Activated CD8-positive, alpha-beta T cell treated with anti-CD3 and anti-CD28 coated beads for 36 hours (primary cell): ENCODE measurements at regions not wholly inside any gene's neighbourhood (a gene's known extent, or its start where the extent isn't known, plus 50 kb on each side); places are given as distances from the start of the nearest gene placed in this dataset.

Source experiments
- ATAC-seq: fragments of 200-7000 bp; cut with Tn5 transposase; one replicate; pipeline ENCODE4 v1.10.0; 2021; ENCODE audit warnings: mild to moderate bottlenecking, moderate library complexity
- CTCF ChIA-PET: fragments of 350-600 bp; sonication (Branson Sonifier 250); formaldehyde crosslinking; loops from one replicate; lab custom pipeline; 2021; ENCODE audit warnings: antibody characterized with exemption; lab: Charles Lee
- POLR2A ChIA-PET: fragments of 350-600 bp; sonication (Branson Sonifier 250); formaldehyde crosslinking; loops from one replicate; lab custom pipeline; 2021; ENCODE audit warnings: antibody characterized with exemption; lab: Charles Lee
- DNase-seq: peaks from one replicate; pipeline ENCODE4 v3.0.0-alpha.2; 2020
- H3K27ac Mint-ChIP-seq: one replicate; pipeline ENCODE4 v1.8.0; 2021; ENCODE audit warnings: mild to moderate bottlenecking, mixed read lengths
- H3K27me3 Mint-ChIP-seq: one replicate; pipeline ENCODE4 v1.8.0; 2021; ENCODE audit warnings: mixed read lengths
- H3K36me3 Mint-ChIP-seq: one replicate; pipeline ENCODE4 v1.8.0; 2021; ENCODE audit warnings: low read depth, mixed read lengths
- H3K4me1 Mint-ChIP-seq: one replicate; pipeline ENCODE4 v1.8.0; 2021; ENCODE audit warnings: low read depth, mixed read lengths
- H3K4me3 Mint-ChIP-seq: one replicate; pipeline ENCODE4 v1.8.0; 2021; ENCODE audit warnings: mild to moderate bottlenecking, moderate library complexity, mixed read lengths
- H3K9me3 Mint-ChIP-seq: one replicate; pipeline ENCODE4 v1.8.0; 2021; ENCODE audit warnings: mixed read lengths
- CTCF ChIP-seq: fragments of 200-600 bp; IDR thresholded peaks from one replicate; pipeline ENCODE4 v1.8.0; 2022; ENCODE audit warnings: antibody characterized with exemption, mild to moderate bottlenecking
- intact Hi-C: fragments of 100-400 bp; cut with micrococcal nuclease; formaldehyde crosslinking; loops from one replicate; pipeline ENCODE4 v1.10.0; 2022

GRCh38 chr9:75447281-75447680, 359.0 kb downstream of the OSTF1 start:
- Mint-ChIP-seq H3K27me3 (no peaks in the 10 kb centered on the region), H3K36me3 (no peaks in the 10 kb centered on the region), H3K9me3 (no peaks in the 10 kb centered on the region), H3K4me3 (no peak overlapping the region), H3K4me1 (no peaks in the 10 kb centered on the region), H3K27ac (no peak overlapping the region)
- ATAC-seq (no peak), DNase-seq (no peak)
- POLR2A ChIA-PET, result no interaction called here
- CTCF ChIA-PET, result no interaction called here
- intact Hi-C loops, result no loop called here
- TF ChIP-seq CTCF, result no peak

- ChIA-PET POLR2A (no interaction called here), CTCF (no interaction called here)
- Mint-ChIP-seq H3K27me3 (no peaks in the 10 kb centered on the region), H3K4me1 (no peaks in the 10 kb centered on the region), H3K9me3 (no peaks in the 10 kb centered on the region), H3K36me3 (no peaks in the 10 kb centered on the region), H3K4me3 (no peak overlapping the region), H3K27ac (no peak overlapping the region)
- intact Hi-C loops, result no loop called here
- TF ChIP-seq CTCF, result no peak
- ATAC-seq (no peak), DNase-seq (no peak)
Observed at GRCh38 chr9:75448281-75448680, 360.0 kb downstream of the OSTF1 start.

- ChIA-PET POLR2A (no interaction called here), CTCF (no interaction called here)
- DNase-seq (no peak), ATAC-seq (no peak)
- H3K36me3 Mint-ChIP-seq, result no peaks in the 10 kb centered on the region
- no peaks in the 10 kb centered on the region for H3K9me3 Mint-ChIP-seq
- H3K27ac Mint-ChIP-seq, result no peak overlapping the region
- intact Hi-C loops, result no loop called here
- H3K4me1 Mint-ChIP-seq, result no peaks in the 10 kb centered on the region
- no peak for TF ChIP-seq CTCF
- H3K27me3 Mint-ChIP-seq, result no peaks in the 10 kb centered on the region
- no peak overlapping the region for H3K4me3 Mint-ChIP-seq
Observed at GRCh38 chr9:75448955-75449354, 360.6 kb downstream of the OSTF1 start.

- H3K27me3 Mint-ChIP-seq, result no peaks in the 10 kb centered on the region
- intact Hi-C loops, result no loop called here
Observed at GRCh38 chr9:75451045-75451444, 362.7 kb downstream of the OSTF1 start.

GRCh38 chr9:75451505-75451904, 363.2 kb downstream of the OSTF1 start:
- Mint-ChIP-seq H3K36me3 (no peaks in the 10 kb centered on the region), H3K27me3 (no peaks in the 10 kb centered on the region), H3K4me1 (no peaks in the 10 kb centered on the region), H3K27ac (no peak overlapping the region), H3K4me3 (no peak overlapping the region), H3K9me3 (no peaks in the 10 kb centered on the region)
- intact Hi-C loops, result no loop called here
- ATAC-seq (no peak), DNase-seq (no peak)
- POLR2A ChIA-PET, result no interaction called here
- TF ChIP-seq CTCF, result no peak
- CTCF ChIA-PET, result no interaction called here

More at GRCh38 chr9:75451045-75451444, 362.7 kb downstream of the OSTF1 start:
- Mint-ChIP-seq H3K36me3 (no peaks in the 10 kb centered on the region), H3K9me3 (no peaks in the 10 kb centered on the region), H3K4me1 (no peaks in the 10 kb centered on the region), H3K4me3 (no peak overlapping the region), H3K27ac (no peak overlapping the region)
- TF ChIP-seq CTCF, result no peak
- DNase-seq (no peak), ATAC-seq (no peak)
- ChIA-PET CTCF (no interaction called here), POLR2A (interaction anchor here (0.6 kb wide), 1 partner anchor 1509 kb away, joined by 3 read pairs; no protein-coding TSS in a partner anchor)
